Fibroblast of the conjunctiva (primary cell): ENCODE measurements at regions not wholly inside any gene's neighbourhood (a gene's known extent, or its start where the extent isn't known, plus 50 kb on each side); places are given as distances from the start of the nearest gene placed in this dataset.

Source experiments
- DNase-seq: peaks from one replicate; pipeline ENCODE4 v3.0.0-alpha.2; 2010; ENCODE audit warnings: low read depth

GRCh38 chr21:23732776-23733175 is 1874.5 kb downstream of the MRPL39 start:
- no peak for DNase-seq

DNA sequence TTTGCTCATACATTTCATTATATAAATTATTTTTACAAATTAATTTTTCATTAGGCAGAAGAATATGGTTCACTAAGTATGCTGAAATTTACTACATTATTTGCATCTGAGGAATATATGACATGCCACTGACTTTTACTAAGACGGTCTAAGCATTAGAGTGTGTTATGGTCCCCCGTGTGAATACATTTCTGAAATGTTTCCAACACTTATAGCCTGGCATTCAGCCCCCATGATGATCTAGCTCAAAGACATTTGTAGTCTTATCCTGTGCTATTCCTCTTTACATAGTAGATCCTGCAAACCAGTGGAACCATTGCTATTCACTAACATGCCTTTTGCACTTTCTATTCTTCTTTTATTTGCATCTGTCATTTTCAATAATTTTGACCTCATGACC is 1878.0 kb downstream of the MRPL39 start:
- DNase-seq = no peak

GRCh38 chr21:23725576-23725975 is 1881.7 kb downstream of the MRPL39 start:
- no peak for DNase-seq

DNA sequence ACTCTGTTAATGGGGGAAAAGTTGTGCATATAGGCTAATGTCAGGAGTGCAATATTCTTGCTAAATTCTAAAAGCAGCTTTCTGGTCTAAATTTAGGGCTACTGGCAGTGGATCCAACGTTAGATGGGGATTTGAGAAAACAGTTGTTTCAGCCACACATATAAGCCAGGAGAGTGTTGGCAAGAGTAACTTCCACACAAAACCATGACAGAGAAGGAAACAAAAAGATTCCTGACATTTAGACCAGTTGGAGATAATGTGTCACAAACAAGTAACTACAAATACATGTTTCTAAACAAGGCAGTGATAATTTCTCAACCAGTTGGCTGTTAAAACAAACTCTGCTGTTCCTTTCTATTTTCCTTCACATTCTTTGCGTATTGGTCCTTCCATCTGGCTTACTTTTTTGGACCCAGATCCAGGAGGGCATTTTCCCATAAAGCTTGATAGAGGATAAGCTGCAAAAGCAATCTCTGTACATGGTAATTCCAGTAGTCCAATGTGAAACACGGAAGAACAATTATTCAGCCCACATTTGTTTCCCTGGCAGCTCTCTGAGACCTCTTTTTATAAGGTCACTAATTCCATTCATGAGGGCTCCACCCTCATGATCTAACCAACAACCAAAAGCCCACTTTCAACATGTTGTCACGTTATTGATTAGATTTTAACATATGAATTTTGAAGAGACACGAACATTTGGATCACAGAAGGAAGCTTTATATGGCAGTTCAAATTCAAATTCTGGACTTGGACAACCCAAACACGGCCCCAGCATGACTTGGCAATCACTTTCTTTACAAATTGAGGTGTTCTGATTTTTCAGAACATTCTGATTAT is 1888.6 kb downstream of the MRPL39 start:
- DNase-seq = no peak

DNA sequence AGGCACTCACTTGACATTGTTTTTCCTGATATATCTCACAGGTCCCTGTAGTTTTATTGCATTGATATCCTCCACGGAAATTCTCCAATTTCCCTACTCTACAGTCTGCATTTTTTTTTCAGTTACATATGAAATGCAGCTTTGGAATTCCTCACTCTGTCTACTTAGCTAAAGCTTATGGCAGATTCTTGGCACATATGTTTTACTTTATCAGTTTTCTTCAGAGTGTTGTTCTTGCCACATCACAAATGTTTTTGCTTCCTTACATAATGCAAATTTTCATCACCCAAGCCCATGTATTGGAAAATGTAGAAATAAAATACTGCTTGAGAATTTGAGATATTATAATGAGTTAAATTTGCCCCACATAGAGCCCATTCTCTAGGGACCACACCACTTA is 1895.1 kb downstream of the MRPL39 start:
- no peak for DNase-seq

- no peak for DNase-seq
Measured at GRCh38 chr21:23706431-23706830, 1900.8 kb downstream of the MRPL39 start.

- DNase-seq = no peak
Measured at GRCh38 chr21:23699402-23699801, 1907.9 kb downstream of the MRPL39 start.

- DNase-seq = no peak
Measured at GRCh38 chr21:23698619-23699018, 1908.7 kb downstream of the MRPL39 start.

DNA sequence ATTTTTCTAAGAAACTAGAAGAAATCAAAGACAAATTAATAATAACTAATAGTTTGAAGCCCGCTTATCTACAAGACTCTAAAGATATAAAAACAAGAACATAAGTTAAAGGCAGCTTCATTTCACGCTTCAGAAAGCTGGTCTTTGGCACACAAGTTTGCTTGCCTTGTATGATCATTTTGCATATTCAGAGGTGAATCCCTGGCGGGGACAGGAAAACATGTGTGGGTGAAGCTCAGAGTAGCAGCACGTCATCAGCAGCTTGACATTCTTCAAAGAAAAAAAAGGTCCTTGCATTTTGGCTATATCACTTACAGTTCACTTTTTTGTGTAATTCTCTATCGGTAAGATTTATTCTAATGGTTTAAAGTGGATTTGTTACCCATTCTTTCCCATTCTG is 1911.8 kb downstream of the MRPL39 start:
- no peak for DNase-seq

DNA sequence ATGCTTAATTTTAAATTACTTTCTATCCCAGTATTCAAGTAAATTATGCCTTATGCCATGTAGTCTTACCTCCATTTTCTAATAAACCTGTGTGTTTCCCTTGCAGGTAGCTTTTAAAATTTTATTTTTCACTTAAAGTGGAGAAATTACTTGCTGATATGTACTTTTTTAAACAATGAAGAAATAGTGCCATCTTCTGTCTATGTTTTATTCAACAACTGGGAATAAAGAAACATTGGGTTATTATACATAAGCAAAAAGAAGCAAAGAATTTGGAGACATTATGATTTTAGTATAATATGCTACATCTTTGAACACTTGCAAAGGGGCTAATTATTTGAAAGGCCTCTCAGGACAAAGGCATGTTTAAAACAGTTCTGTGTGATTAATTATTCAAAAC is 1912.9 kb downstream of the MRPL39 start:
- no peak for DNase-seq

DNA sequence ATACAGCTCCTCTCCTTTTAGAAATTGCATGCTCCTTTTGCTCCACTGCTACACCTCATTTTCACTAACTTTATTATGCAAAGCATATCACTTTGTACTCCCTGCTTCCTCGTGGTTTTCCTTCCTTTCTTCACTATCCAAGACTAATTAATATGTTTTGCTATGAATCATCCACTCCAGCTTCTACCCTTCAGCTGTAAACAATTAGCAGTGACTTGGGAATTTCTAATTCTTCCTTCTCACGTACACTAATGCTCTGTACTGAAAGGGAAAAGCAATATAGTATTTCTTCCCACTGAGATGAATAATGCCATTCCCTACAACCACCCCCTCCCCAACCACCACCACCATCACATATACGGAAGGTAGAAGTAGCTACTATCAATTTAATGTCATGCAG is 1917.0 kb downstream of the MRPL39 start:
- DNase-seq = no peak

DNA sequence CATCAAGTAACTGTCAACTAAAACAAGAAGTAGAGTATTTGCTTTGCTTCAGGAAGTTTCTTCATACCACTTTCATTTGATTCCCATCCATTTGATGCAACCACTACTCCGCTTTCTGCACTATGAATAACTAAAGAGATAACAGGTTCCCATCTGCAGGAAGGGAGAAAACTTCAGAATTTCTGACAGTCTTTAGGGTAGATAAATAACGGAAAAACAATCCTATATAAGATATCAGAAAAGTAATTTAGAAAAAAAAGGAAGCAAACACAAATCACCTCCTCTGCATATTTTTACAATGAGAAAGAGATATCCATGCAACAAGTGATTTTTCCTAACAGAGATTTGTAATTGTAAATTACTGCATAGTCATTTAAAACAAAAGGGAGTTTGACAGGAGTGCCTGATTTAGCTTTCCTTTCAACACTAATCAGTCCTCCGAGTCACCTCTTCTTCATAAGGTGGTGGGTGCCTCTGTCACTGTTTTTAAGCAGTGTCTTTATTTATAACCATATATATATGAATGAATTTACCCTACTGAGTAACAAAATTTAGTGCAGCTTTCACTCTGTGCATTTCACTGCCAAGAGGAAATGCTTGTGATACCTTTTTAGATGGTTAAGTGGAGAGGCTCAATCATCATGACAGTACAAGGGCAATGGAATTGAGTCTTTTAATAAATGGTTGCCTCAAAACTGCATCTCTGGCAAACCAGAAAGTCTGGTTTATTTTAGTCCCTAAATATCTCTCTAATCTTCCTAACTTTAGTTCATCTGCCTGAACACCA is 1920.4 kb downstream of the MRPL39 start:
- DNase-seq = no peak

DNA sequence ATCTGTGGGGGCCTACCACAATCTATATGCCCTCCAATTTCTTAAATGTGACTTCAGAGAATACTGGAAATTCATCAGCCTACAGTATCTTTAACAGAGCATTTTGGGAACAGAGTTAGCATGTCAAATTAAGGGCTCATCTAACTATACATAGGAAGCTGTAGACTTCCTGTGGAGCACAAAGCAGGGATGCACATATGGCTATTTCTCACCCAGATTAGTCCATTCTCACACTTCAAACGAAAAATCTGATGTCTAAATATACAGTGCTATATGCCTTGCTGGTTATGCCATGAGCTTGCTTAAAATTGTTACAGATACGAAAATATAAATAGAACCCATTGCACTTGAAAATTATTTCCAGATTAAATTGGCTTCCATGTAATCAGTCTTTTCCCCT is 1922.8 kb downstream of the MRPL39 start:
- DNase-seq = no peak

DNA sequence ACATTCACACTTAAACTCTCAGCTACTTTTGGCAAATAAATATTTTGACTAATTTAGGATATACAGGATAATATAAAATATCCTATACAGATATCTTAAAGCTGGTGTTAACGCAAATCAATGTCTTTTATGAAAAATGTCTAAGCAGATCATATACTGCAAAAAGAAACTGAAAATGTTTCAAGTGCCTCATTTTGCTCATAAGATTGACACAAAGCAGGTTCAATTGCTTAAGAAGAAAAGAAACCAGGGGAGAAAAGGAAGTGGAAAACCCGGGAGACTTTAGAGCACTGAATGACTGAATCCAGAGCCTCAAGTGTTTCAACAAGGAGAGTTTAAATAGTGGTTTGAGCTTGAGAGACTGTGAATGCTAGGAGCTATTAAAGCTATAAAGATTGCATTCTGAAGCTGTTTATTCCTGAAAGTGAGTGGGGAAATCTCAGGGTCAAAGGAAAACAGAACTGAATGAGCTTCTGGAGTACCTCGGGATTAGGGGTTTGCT is 1943.0 kb downstream of the MRPL39 start:
- DNase-seq = no peak

DNA sequence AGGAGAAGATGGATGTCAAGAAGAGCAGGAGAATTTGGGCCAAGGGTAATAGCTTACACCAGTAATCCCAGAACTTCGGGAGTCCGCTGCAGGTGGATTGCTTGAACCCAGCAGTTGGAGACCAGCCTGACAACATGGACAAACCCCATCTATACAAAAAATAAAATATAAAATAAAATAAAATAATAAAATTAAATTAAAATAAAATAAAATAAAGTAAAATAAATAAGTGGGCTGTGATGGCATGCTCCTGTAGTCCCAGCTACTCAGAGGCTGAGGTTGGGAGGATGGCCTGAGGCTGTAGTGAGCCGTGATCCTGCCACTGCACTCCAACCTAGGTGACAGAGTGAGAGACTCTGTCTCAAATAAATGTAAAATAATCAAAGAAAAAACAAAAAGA is 1946.7 kb downstream of the MRPL39 start:
- no peak for DNase-seq

GRCh38 chr21:23644768-23645167 is 1962.5 kb downstream of the MRPL39 start:
- DNase-seq = no peak

DNA sequence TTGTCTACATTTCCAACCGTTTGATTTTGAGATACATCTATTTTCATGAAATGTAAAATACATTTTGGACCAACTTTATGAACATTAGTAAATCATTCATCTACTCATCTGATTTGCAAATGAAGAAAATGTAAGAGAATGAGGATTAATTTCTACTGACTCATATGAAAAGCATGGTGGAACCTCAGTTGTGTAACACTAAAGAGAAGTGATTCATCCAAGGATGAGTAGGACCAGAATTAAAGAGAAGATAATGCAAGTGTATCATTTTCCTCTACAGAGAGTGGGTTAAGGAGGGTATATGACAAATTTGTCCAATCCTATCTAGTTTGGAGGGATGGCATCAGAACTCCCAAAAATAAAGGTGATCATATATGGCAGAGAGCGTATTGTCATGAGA is 1967.6 kb downstream of the MRPL39 start:
- no peak for DNase-seq

DNA sequence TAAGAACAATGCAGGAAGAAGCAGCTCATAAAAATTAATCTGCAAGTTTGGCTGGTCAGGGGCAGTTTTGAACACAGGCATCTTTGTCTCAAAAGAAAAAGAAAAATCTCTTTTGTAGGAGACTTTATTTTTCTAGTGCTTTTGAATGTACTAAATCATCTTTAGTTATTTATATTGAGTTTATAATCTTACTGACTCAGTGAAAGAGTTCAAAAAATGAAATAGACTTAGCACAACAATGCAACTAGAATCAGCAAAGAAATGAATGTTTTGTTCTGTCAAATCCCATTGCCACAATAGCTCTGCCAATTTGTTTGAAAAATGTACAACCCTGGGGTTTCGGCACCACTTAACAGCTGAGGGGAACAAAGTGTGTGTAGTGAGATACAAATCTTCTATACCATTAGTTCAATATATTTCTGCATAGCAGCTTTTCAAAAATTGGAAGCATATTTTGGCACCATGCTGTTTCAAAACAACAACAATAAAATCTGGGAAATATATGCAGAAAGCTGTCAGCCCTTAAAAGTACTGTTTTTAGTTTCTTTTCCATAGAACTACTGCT is 1969.1 kb downstream of the MRPL39 start:
- no peak for DNase-seq

DNA sequence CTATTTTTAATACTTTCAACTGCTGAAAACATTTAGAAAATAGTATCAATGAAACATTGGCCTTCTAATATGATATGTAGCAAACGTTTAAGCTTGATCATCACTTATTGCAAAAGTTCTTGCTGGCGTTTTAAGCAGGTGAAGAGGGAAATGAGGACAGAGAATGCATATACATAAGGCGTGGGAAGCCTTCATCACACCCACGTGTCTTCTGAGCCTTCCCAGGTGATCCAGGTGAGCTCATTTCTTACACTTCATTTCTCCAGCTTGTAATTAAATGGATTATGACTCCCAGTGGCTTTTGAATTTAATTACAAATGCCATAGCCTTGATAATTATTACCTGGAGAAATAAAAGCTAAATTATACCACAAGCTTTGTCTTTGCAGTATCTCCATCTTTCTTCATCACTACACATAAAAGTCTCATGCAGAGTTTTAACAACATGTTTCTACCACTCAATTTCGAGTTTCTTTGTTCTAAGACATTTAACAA is 1973.8 kb downstream of the MRPL39 start:
- DNase-seq = no peak

DNA sequence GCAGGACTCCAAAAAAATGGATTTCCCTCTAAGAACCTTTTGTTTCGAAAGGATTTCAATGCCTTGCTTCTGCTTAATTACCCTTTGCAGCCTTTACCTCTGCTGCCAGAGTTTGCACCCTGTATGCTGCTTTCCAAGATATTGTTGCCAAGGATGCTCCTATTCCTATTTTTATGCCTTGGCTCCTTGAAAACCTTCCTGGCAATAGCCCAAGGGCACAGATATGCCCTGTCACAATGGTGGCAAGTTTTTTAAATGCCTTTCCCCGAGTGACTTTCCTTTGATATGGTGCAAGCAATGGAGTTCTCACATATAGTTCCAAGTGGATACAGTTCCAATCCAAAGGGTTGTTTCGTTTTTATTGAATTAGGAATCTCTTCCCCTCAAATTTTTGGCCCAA is 1983.0 kb downstream of the MRPL39 start:
- DNase-seq = no peak

DNA sequence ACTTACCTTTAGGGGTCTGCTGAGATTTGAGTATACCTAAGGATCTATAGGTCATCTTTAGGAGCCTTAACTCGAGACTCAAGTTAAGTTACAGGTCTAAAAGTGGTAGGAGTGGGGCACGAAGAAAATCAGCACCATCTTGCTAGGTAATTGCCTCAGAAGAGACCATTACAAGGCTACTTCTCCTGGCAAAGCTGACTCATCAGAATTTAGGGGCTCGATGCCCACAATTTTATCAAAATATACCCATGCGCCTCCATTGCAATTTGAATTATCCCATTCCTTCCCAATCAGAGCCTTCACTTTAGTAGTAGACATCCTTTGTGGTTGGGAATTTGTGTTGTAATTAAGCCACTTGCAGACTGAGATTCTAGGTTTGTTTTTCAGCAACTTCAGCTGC is 1994.3 kb downstream of the MRPL39 start:
- DNase-seq = no peak

GRCh38 chr21:23612210-23612609 is 1995.1 kb downstream of the MRPL39 start:
- no peak for DNase-seq
